Spleen (tissue), 11 donors: ENCODE measurements at regions not wholly inside any gene's neighbourhood (a gene's known extent, or its start where the extent isn't known, plus 50 kb on each side); places are given as distances from the start of the nearest gene placed in this dataset.

Experiments used
- DNase-seq: peaks from one replicate; pipeline ENCODE4 v3.0.0-alpha.2; 2020
- H3K27ac ChIP-seq, 8 donors: fragments of 200-600 bp; sonication (generic) in 7 of 8; 1 replicate in 4 of 8; 2 replicates in 4 of 8; pipeline versions ENCODE4 v1.5.0 to v1.8.0; 2016 to 2021; ENCODE audit warnings: inconsistent platforms in 4 of 8, mild to moderate bottlenecking in 4 of 8, moderate library complexity in 1 of 8
- H3K27me3 ChIP-seq, 7 donors: fragments of 200-600 bp; sonication (generic) in 6 of 7; replicated peaks in 1 of 7; 1 replicate in 4 of 7; 2 replicates in 3 of 7; pipeline versions ENCODE4 v1.5.0 to v1.8.0; 2016 to 2021; ENCODE audit warnings: inconsistent platforms in 3 of 7, mild to moderate bottlenecking in 1 of 7
- H3K36me3 ChIP-seq, 6 donors: fragments of 200-600 bp; sonication (generic) in 5 of 6; 1 replicate in 4 of 6; 2 replicates in 2 of 6; pipeline versions ENCODE4 v1.5.0 to v1.8.0; 2016 to 2021; ENCODE audit warnings: inconsistent platforms in 2 of 6
- H3K4me1 ChIP-seq, 6 donors: fragments of 200-600 bp; sonication (generic) in 5 of 6; 1 replicate in 3 of 6; 2 replicates in 3 of 6; pipeline versions ENCODE4 v1.5.0 to v1.8.0; 2016 to 2021; ENCODE audit warnings: inconsistent platforms in 3 of 6
- H3K4me3 ChIP-seq, 8 donors: fragments of 200-600 bp; sonication (generic) in 7 of 8; 1 replicate in 4 of 8; 2 replicates in 4 of 8; pipeline versions ENCODE4 v1.5.0 to v1.8.0; 2016 to 2021; ENCODE audit warnings: inconsistent platforms in 4 of 8, mild to moderate bottlenecking in 4 of 8, moderate library complexity in 2 of 8
- H3K9me3 ChIP-seq, 8 donors: fragments of 200-600 bp; sonication (generic) in 7 of 8; 1 replicate in 4 of 8; 2 replicates in 4 of 8; pipeline versions ENCODE4 v1.5.0 to v1.8.0; 2016 to 2021; ENCODE audit warnings: inconsistent platforms in 4 of 8
- CTCF ChIP-seq, 11 experiments: fragments of 200-600 bp in 7 of 11; fragments of 450-650 bp in 4 of 11; sonication (generic) in 4 of 11; IDR thresholded peaks in 8 of 11; conservative IDR thresholded peaks in 3 of 11; 1 replicate in 7 of 11; 2 replicates in 4 of 11; pipeline versions ENCODE4 v1.4.0 to v1.8.0; 2016 to 2021; ENCODE audit warnings: antibody characterized with exemption in 11 of 11, inconsistent platforms in 4 of 11, mild to moderate bottlenecking in 1 of 11
- POLR2A ChIP-seq, 3 donors: fragments of 450-650 bp; IDR thresholded peaks; one replicate each; pipeline ENCODE4 v1.5.1; 2017; ENCODE audit warnings: antibody characterized with exemption in 3 of 3, mild to moderate bottlenecking in 1 of 3
- POLR2AphosphoS5 ChIP-seq, 3 donors: sonication (generic); formaldehyde crosslinking; IDR thresholded peaks; one replicate each; pipeline ENCODE4 v1.5.1; 2017; ENCODE audit warnings: antibody characterized with exemption in 3 of 3
- WGBS, 5 donors: extraction: QIAGEN DNeasy Blood & Tissue Kit in 3 of 5; methylation state at CpG; one replicate each; pipeline versions ENCODE4 v1.1.5 to v1.1.7; 2013 to 2018; 5-methylcytosine and 5-hydroxymethylcytosine counted together
- intact Hi-C: fragments of 100-400 bp; cut with DNase I; formaldehyde crosslinking; loops from one replicate; pipeline ENCODE4 v1.15.0; 2023; ENCODE audit warnings: low total_unique reads
- donor health status: healthy with polysubstance abuse.
- donor health status: DM: no; HTN: no; CAD: no; lungs with moderate emphysema.
- donor health status: DM: no; HTN: no; CAD: no.
- donor health status: Bipolar disorder and iron deficiency.
- donor health status: healthy.
- donor health status: DM: no; HTN: no; CAD: no.
- donor health status: DM: yes; HTN: yes; CAD: no.

- intact Hi-C loops: no loop called here
- no peak overlapping the region for H3K4me3 ChIP-seq
- 84 to 89% (median 85%) methylated on average over 4 of the region's 4 CpGs for WGBS, 5 donors
Observed at GRCh38 chr7:51458693-51459092, 142.1 kb upstream of the COBL start.

GRCh38 chr7:51457079-51457478 lies 140.5 kb upstream of the COBL start:
- TF ChIP-seq POLR2A (IDR thresholded peaks at IDR 0.05) (no peak), POLR2AphosphoS5 (IDR thresholded peaks at IDR 0.05) (no peak), CTCF (IDR thresholded peaks at IDR 0.05 in 8 of 11, conservative IDR thresholded peaks at IDR 0.05 in 3 of 11) (no peak)
- Histone ChIP-seq H3K4me3 (no peak overlapping the region), H3K27ac (no peak overlapping the region), H3K27me3 (no peaks in the 10 kb centered on the region), H3K4me1 (no peaks in the 10 kb centered on the region), H3K9me3 (no peaks in the 10 kb centered on the region), H3K36me3 (no peaks in the 10 kb centered on the region)
- DNase-seq: no peak
- WGBS, 5 donors: 75 to 83% (median 79%) methylated on average over 5 of the region's 5 CpGs
- intact Hi-C loops: no loop called here

More at GRCh38 chr7:51458693-51459092, 142.1 kb upstream of the COBL start:
- Histone ChIP-seq H3K27ac (no peak overlapping the region), H3K4me1 (no peaks in the 10 kb centered on the region), H3K27me3 (no peaks in the 10 kb centered on the region), H3K9me3 (no peaks in the 10 kb centered on the region), H3K36me3 (no peaks in the 10 kb centered on the region)
- DNase-seq: no peak
- TF ChIP-seq POLR2A (IDR thresholded peaks at IDR 0.05) (no peak), POLR2AphosphoS5 (IDR thresholded peaks at IDR 0.05) (no peak), CTCF (IDR thresholded peaks at IDR 0.05 in 8 of 11, conservative IDR thresholded peaks at IDR 0.05 in 3 of 11) (no peak)

- Histone ChIP-seq H3K4me1 (no peaks in the 10 kb centered on the region), H3K27me3 (no peaks in the 10 kb centered on the region), H3K9me3 (no peaks in the 10 kb centered on the region), H3K36me3 (no peaks in the 10 kb centered on the region), H3K4me3 (no peak overlapping the region), H3K27ac (no peak overlapping the region)
- WGBS, 5 donors: 48 to 71% (median 58%) methylated on average over 2 of the region's 2 CpGs
- no peak for DNase-seq
- intact Hi-C loops: no loop called here
- TF ChIP-seq POLR2AphosphoS5 (IDR thresholded peaks at IDR 0.05) (no peak), POLR2A (IDR thresholded peaks at IDR 0.05) (no peak), CTCF (IDR thresholded peaks at IDR 0.05 in 8 of 11, conservative IDR thresholded peaks at IDR 0.05 in 3 of 11) (no peak)
Observed at GRCh38 chr7:51456431-51457060, 139.9 kb upstream of the COBL start.

- TF ChIP-seq POLR2A (IDR thresholded peaks at IDR 0.05): no peak
- TF ChIP-seq POLR2AphosphoS5 (IDR thresholded peaks at IDR 0.05): no peak
- no peak for TF ChIP-seq CTCF (IDR thresholded peaks at IDR 0.05 in 8 of 11, conservative IDR thresholded peaks at IDR 0.05 in 3 of 11)
- intact Hi-C loops: no loop called here
- no peak for DNase-seq
Observed at GRCh38 chr7:51455948-51456347, 139.3 kb upstream of the COBL start.

More at GRCh38 chr7:51455948-51456347, 139.3 kb upstream of the COBL start:
- H3K4me1 ChIP-seq: no peaks in the 10 kb centered on the region
- H3K27me3 ChIP-seq: no peaks in the 10 kb centered on the region
- no peak overlapping the region for H3K4me3 ChIP-seq
- H3K36me3 ChIP-seq: no peaks in the 10 kb centered on the region
- H3K9me3 ChIP-seq: no peaks in the 10 kb centered on the region
- 35 to 50% (median 38%) methylated on average over 6 of the region's 6 CpGs for WGBS, 5 donors
- no peak overlapping the region for H3K27ac ChIP-seq
